HCT116 (cell line): ENCODE measurements at regions not wholly inside any gene's neighbourhood (a gene's known extent, or its start where the extent isn't known, plus 50 kb on each side); places are given as distances from the start of the nearest gene placed in this dataset.

ENCODE experiments used
- ATAC-seq: fragments of 200-7000 bp; cut with Tn5 transposase; 2 replicates; pipeline ENCODE4 v1.9.1; 2020; ENCODE audit warnings: mild to moderate bottlenecking, moderate library complexity
- BruUV-seq: library from RNA; stranded (reverse); fragments of 400-500 nt; replicated peaks from 2 replicates; lab custom pipeline; 2021; lab: Mats Ljungman, UMichigan
- CTCF ChIA-PET: fragments of 300-600 bp; sonication (Branson Sonifier 250); formaldehyde crosslinking; loops from one replicate; lab custom pipeline; 2021; ENCODE audit warnings: antibody characterized with exemption; lab: Charles Lee
- POLR2A ChIA-PET: fragments of 300-600, 350-600 bp; sonication (Branson Sonifier 250); formaldehyde crosslinking; loops from one replicate; lab custom pipeline; 2021; ENCODE audit warnings: antibody characterized with exemption; lab: Charles Lee
- RAD21 ChIA-PET, 2 experiments: fragments of 300-600 bp; sonication (Branson Sonifier 250); formaldehyde crosslinking; loops; one replicate each; lab custom pipeline; 2023; ENCODE audit warnings: low total read pairs in 2 of 2; ENCODE audit not compliant: uncharacterized antibody in 2 of 2, unreplicated experiment in 2 of 2, low non-redundant PET in 1 of 2; lab: Charles Lee
- DNase-seq: peaks from one replicate; pipeline ENCODE4 v3.0.0-alpha.2; 2010; ENCODE audit warnings: low read depth, low spot score
- H2AFZ ChIP-seq: fragments of 200-600 bp; shearing (Covaris generic), sonication (generic); 2 replicates; pipeline ENCODE4 v1.6.1; 2017; ENCODE audit warnings: low read depth, mixed run types, mixed read lengths, antibody characterized with exemption, low read length; ENCODE audit not compliant: poor library complexity, severe bottlenecking
- H3K27ac ChIP-seq: 2 replicates; pipeline ENCODE4 v1.5.1; 2012; ENCODE audit warnings: low read depth, low read length
- H3K27me3 ChIP-seq: fragments of 200-600 bp; sonication (generic); 2 replicates; pipeline ENCODE4 v1.6.1; 2016; ENCODE audit warnings: mixed run types, low read length, mixed read lengths; ENCODE audit not compliant: insufficient read depth
- H3K36me3 ChIP-seq, 2 experiments: fragments of 200-500 bp in 1 of 2; fragments of 200-600 bp in 1 of 2; sonication (Bioruptor generic) in 1 of 2; sonication (generic) in 1 of 2; 2 replicates each; pipeline versions ENCODE4 v1.5.1 to v1.6.1; 2014 to 2016; ENCODE audit warnings: low read length in 2 of 2, inconsistent platforms in 1 of 2, mixed read lengths in 1 of 2, mixed run types in 1 of 2; ENCODE audit not compliant: insufficient read depth in 2 of 2, control insufficient read depth in 1 of 2
- H3K4me1 ChIP-seq, 2 experiments: fragments of 200-600 bp in 1 of 2; sonication (generic) in 1 of 2; 2 replicates each; pipeline versions ENCODE4 v1.5.1 to v1.6.1; 2012 to 2017; ENCODE audit warnings: low read length in 2 of 2, inconsistent platforms in 1 of 2, mild to moderate bottlenecking in 1 of 2, mixed read lengths in 1 of 2, mixed run types in 1 of 2, moderate library complexity in 1 of 2; ENCODE audit not compliant: insufficient read depth in 2 of 2, control insufficient read depth in 1 of 2
- H3K4me2 ChIP-seq: fragments of 200-600 bp; sonication (generic); 2 replicates; pipeline ENCODE4 v1.6.1; 2017; ENCODE audit warnings: mixed run types, low read length, mixed read lengths
- H3K4me3 ChIP-seq, 2 experiments: fragments of 200-600 bp in 1 of 2; sonication (generic) in 1 of 2; replicated peaks in 1 of 2; 2 replicates each; pipeline ENCODE4 v1.5.1; 2011 to 2016; ENCODE audit warnings: low read length in 2 of 2, control low read depth in 1 of 2, low read depth in 1 of 2, mild to moderate bottlenecking in 1 of 2, mixed read lengths in 1 of 2, mixed run types in 1 of 2
- H3K79me2 ChIP-seq: fragments of 200-600 bp; sonication (generic); 2 replicates; pipeline ENCODE4 v1.6.1; 2017; ENCODE audit warnings: mild to moderate bottlenecking, mixed run types, low read length, moderate library complexity, mixed read lengths; ENCODE audit not compliant: insufficient read depth
- H3K9ac ChIP-seq: fragments of 200-600 bp; sonication (generic); 2 replicates; pipeline ENCODE4 v1.6.1; 2016; ENCODE audit warnings: low read length, mixed read lengths
- H3K9me2 ChIP-seq: fragments of 200-600 bp; sonication (generic), shearing (Covaris generic); 2 replicates; pipeline ENCODE4 v1.6.1; 2017; ENCODE audit warnings: mixed run types, mild to moderate bottlenecking, moderate library complexity; ENCODE audit not compliant: insufficient read depth
- H3K9me3 ChIP-seq, 2 experiments: fragments of 200-500 bp in 1 of 2; fragments of 200-600 bp in 1 of 2; sonication (Bioruptor generic) in 1 of 2; sonication (generic) in 1 of 2; 2 replicates each; pipeline ENCODE4 v1.6.1; 2014 to 2017; ENCODE audit warnings: low read length in 2 of 2, mixed read lengths in 2 of 2, inconsistent platforms in 1 of 2, low read depth in 1 of 2, mild to moderate bottlenecking in 1 of 2, mixed run types in 1 of 2, moderate library complexity in 1 of 2; ENCODE audit not compliant: control insufficient read depth in 1 of 2, insufficient read depth in 1 of 2
- H4K20me1 ChIP-seq: fragments of 200-600 bp; sonication (generic), shearing (Covaris generic); 2 replicates; pipeline ENCODE4 v1.6.1; 2017; ENCODE audit warnings: mixed run types, mild to moderate bottlenecking, moderate library complexity; ENCODE audit not compliant: insufficient read depth
- ATF3 ChIP-seq: IDR thresholded peaks from 2 replicates; pipeline ENCODE4 v1.6.1; 2012
- CEBPB ChIP-seq: IDR thresholded peaks from 2 replicates; pipeline ENCODE4 v1.6.1; 2012; ENCODE audit warnings: low read depth
- EGR1 ChIP-seq: IDR thresholded peaks from 2 replicates; pipeline ENCODE4 v1.6.1; 2012; ENCODE audit warnings: low read depth
- ELF1 ChIP-seq: IDR thresholded peaks from 2 replicates; pipeline ENCODE4 v1.6.1; 2012; ENCODE audit warnings: low read depth, borderline replicate concordance
- EZH2 ChIP-seq: fragments of 200-600 bp; sonication (generic); IDR thresholded peaks from 2 replicates; pipeline ENCODE4 v1.6.1; 2017; ENCODE audit warnings: antibody characterized with exemption, mixed run types
- EZH2phosphoT487 ChIP-seq: fragments of 200-600 bp; IDR thresholded peaks from 2 replicates; pipeline ENCODE4 v1.6.1; 2018; ENCODE audit warnings: antibody characterized with exemption, borderline replicate concordance
- MAX ChIP-seq: IDR thresholded peaks from 2 replicates; pipeline ENCODE4 v1.6.1; 2012
- POLR2AphosphoS5 ChIP-seq: IDR thresholded peaks from 2 replicates; pipeline ENCODE4 v1.6.1; 2011; ENCODE audit warnings: mild to moderate bottlenecking, low read depth, low read length, moderate library complexity
- RAD21 ChIP-seq: IDR thresholded peaks from 2 replicates; pipeline ENCODE4 v1.6.1; 2012; ENCODE audit warnings: low read depth, mild to moderate bottlenecking
- SIN3A ChIP-seq: IDR thresholded peaks from 2 replicates; pipeline ENCODE4 v1.6.1; 2012; ENCODE audit warnings: low read depth
- SP1 ChIP-seq: IDR thresholded peaks from 2 replicates; pipeline ENCODE4 v1.6.1; 2012; ENCODE audit warnings: low read depth
- SRF ChIP-seq: IDR thresholded peaks from 2 replicates; pipeline ENCODE4 v1.6.1; 2012; ENCODE audit warnings: low read depth
- TCF7L2 ChIP-seq: IDR thresholded peaks from 2 replicates; pipeline ENCODE4 v1.7.0; 2011; ENCODE audit warnings: borderline replicate concordance, inconsistent platforms; ENCODE audit not compliant: insufficient read depth, insufficient read length; ENCODE audit errors: extremely low read depth
- ZNF274 ChIP-seq: fragments of 200-500 bp; sonication (Bioruptor generic); IDR thresholded peaks from 2 replicates; pipeline ENCODE4 v1.6.1; 2014; ENCODE audit warnings: mild to moderate bottlenecking, low read depth, low read length, inconsistent platforms
- intact Hi-C: fragments of 100-400 bp; cut with micrococcal nuclease; formaldehyde crosslinking; loops from 2 replicates; pipeline ENCODE4 v1.10.0; 2022
- TF ChIP-seq, protein P1 (sequence below): IDR thresholded peaks from 2 replicates; pipeline ENCODE4 v1.6.1; 2011; ENCODE audit warnings: mild to moderate bottlenecking, low read length, moderate library complexity; ENCODE audit not compliant: insufficient replicate concordance; ENCODE audit errors: extremely low read depth
- TF ChIP-seq, protein P2 (sequence below), 3 experiments: fragments of 200-600 bp in 1 of 3; sonication (generic) in 1 of 3; IDR thresholded peaks in 2 of 3; conservative IDR thresholded peaks in 1 of 3; 2 replicates each; pipeline ENCODE4 v1.5.1; 2012 to 2017; ENCODE audit warnings: low read depth in 2 of 3, low read length in 2 of 3, antibody characterized with exemption in 1 of 3, borderline replicate concordance in 1 of 3, control low read depth in 1 of 3, mild to moderate bottlenecking in 1 of 3, mixed read lengths in 1 of 3, mixed run types in 1 of 3, moderate library complexity in 1 of 3; ENCODE audit not compliant: insufficient read depth in 1 of 3

DNA sequence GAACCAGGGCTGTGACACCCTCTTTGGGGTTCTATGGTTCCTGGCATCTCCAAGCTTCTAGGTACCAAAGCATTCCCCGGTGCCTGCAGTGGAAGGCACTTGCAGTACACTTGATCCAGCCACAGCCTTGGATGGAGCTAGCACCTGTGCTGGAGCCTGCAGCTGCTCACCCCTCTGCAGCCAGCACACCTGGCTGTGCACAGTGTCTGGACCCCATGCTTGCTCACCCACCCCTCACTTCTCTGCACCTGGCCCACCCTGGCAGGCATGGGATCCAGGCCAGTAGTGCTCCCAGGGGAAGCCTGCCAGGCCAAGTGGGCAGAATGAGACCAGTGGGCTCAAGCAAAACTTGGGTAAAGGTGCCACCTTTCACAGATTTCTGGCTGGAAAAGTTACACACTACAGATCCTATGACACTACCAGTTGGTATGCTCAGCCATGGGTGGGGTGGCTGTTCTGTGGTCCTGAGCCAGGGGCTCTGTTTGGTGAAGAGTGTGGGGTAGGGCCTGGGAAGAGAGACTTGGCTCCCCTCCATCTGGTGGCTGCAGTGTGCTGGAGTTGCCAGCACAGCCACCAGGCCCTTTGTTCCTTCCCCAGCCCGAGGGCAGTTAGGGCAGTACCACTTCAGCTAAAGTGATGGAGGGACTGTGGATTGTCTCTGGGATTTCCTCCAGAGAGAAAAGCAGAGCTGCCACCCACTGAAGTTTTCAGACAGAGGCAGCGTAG is 157.8 kb upstream of the LRRC7 start:
- Histone ChIP-seq H3K9me2 (no peaks in the 10 kb centered on the region), H3K27ac (no peak overlapping the region), H3K9ac (no peak overlapping the region), H3K27me3 (peaks cover 6% of the 10 kb centered on the region; the same call in 1 of the 2 replicates), H4K20me1 (no peaks in the 10 kb centered on the region), H3K9me3 (no peaks in the 10 kb centered on the region), H3K79me2 (no peaks in the 10 kb centered on the region), H3K4me2 (no peak overlapping the region), H3K4me1 (no peaks in the 10 kb centered on the region), H3K36me3 (no peaks in the 10 kb centered on the region), H3K4me3 (no peak overlapping the region), H2AFZ (no peak overlapping the region)
- ATAC-seq (no peak), DNase-seq (no peak)
- RAD21 ChIA-PET = interaction anchor here in 1 of 2 experiments (0.6 kb wide), 1 partner anchor 157 kb away, joined by 3 read pairs; no protein-coding TSS in a partner anchor
- POLR2A ChIA-PET = no interaction called here
- intact Hi-C loops = no loop called here
- CTCF ChIA-PET = no interaction called here
- TF ChIP-seq TCF7L2 = no peak
- BruUV-seq = no TSS peak

DNA sequence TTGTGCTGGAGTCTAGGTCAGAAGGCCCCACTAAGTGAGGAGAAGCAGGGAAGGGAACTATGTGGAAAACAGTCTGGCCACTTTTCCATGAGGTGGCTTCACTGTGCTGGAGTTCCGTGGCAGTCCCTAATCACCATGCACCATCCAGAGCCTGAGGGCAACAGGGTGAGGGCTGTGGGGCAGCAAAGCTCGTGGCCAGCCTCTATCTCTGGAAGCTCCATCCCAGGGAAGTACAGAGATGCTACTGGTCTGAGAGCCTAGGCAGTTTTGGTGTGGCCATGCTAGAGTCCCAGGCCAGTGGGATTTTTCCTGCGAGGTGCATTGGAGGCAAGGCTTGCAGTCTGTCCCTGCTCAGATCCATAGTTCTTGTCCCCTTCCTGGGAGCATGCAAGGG is 157.3 kb upstream of the LRRC7 start:
- no peak for ATAC-seq
- ChIA-PET CTCF (no interaction called here), POLR2A (no interaction called here), RAD21 (no interaction called here)
- Histone ChIP-seq H3K4me1 (no peaks in the 10 kb centered on the region), H3K9me2 (no peaks in the 10 kb centered on the region), H3K27me3 (peaks cover 6% of the 10 kb centered on the region; the same call in 1 of the 2 replicates), H3K9ac (no peak overlapping the region), H3K4me2 (no peak overlapping the region), H3K4me3 (no peak overlapping the region), H3K27ac (no peak overlapping the region), H3K9me3 (no peaks in the 10 kb centered on the region), H3K36me3 (no peaks in the 10 kb centered on the region), H3K79me2 (no peaks in the 10 kb centered on the region), H2AFZ (no peak overlapping the region), H4K20me1 (no peaks in the 10 kb centered on the region)
- BruUV-seq = no TSS peak
- intact Hi-C loops = no loop called here
- DNase-seq = no peak
- TF ChIP-seq EZH2 (no peak), POLR2AphosphoS5 (no peak), EZH2phosphoT487 (no peak), SP1 (no peak), ATF3 (no peak), SIN3A (no peak), SRF (no peak), EGR1 (no peak), ZNF274 (no peak), MAX (no peak), RAD21 (no peak), CEBPB (no peak), ELF1 (no peak)
- TF ChIP-seq, protein P1, sequence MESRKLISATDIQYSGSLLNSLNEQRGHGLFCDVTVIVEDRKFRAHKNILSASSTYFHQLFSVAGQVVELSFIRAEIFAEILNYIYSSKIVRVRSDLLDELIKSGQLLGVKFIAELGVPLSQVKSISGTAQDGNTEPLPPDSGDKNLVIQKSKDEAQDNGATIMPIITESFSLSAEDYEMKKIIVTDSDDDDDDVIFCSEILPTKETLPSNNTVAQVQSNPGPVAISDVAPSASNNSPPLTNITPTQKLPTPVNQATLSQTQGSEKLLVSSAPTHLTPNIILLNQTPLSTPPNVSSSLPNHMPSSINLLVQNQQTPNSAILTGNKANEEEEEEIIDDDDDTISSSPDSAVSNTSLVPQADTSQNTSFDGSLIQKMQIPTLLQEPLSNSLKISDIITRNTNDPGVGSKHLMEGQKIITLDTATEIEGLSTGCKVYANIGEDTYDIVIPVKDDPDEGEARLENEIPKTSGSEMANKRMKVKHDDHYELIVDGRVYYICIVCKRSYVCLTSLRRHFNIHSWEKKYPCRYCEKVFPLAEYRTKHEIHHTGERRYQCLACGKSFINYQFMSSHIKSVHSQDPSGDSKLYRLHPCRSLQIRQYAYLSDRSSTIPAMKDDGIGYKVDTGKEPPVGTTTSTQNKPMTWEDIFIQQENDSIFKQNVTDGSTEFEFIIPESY = no peak
- TF ChIP-seq, protein P2, sequence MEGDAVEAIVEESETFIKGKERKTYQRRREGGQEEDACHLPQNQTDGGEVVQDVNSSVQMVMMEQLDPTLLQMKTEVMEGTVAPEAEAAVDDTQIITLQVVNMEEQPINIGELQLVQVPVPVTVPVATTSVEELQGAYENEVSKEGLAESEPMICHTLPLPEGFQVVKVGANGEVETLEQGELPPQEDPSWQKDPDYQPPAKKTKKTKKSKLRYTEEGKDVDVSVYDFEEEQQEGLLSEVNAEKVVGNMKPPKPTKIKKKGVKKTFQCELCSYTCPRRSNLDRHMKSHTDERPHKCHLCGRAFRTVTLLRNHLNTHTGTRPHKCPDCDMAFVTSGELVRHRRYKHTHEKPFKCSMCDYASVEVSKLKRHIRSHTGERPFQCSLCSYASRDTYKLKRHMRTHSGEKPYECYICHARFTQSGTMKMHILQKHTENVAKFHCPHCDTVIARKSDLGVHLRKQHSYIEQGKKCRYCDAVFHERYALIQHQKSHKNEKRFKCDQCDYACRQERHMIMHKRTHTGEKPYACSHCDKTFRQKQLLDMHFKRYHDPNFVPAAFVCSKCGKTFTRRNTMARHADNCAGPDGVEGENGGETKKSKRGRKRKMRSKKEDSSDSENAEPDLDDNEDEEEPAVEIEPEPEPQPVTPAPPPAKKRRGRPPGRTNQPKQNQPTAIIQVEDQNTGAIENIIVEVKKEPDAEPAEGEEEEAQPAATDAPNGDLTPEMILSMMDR (IDR thresholded peaks at IDR 0.05 in 2 of 3, conservative IDR thresholded peaks at IDR 0.05 in 1 of 3; ENCODE audit: borderline replicate concordance in 1 of 3, insufficient read depth in 1 of 3, low read depth in 2 of 3, low read length in 2 of 3) = no peak
